ENCODE measurements at regions not wholly inside any gene's neighbourhood (a gene's known extent, or its start where the extent isn't known, plus 50 kb on each side); places are given as distances from the start of the nearest gene placed in this dataset.

DNA sequence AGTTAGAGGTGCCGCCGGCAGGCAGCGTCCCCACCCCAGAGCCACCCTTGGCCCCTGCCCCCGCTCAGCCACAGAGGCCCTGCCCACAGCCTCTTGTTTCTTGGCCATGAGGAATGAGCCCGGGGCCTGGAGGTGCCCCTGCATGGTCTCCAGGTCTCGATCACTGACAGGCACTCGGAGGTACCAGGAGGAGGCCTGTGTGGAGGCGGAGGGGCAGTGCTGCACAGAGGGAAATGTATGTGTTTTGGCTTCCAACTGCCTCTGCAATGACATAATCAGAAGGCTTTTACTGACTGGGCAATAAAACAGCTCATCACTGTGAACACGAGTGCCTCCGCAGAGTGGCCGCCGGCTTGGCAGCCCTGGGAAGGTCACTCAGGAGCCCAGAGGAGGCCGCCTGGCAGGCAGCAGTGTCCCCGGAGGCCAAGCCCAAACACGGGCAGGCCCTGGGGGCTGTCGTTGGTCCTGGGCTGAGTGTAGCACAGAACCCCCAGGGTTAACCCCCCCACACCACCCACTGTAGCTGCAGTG lies 61.1 kb upstream of the GATA5 start:
- no peaks in the 10 kb centered on the region for H3K4me1 ChIP-seq (ENCODE audit: control insufficient read depth, insufficient read depth, low read length)
- no peaks in the 10 kb centered on the region for H3K27me3 ChIP-seq (ENCODE audit: control insufficient read depth, insufficient read depth, low read length)
- H3K36me3 ChIP-seq (ENCODE audit: control insufficient read depth, insufficient read depth, low read length), result no peaks in the 10 kb centered on the region
- no peak overlapping the region for H3K4me3 ChIP-seq (ENCODE audit: low read depth, low read length)
- no peaks in the 10 kb centered on the region for H3K9me3 ChIP-seq (ENCODE audit: control insufficient read depth, insufficient read depth, low read depth, low read length)
- no peak overlapping the region for H3K9ac ChIP-seq (ENCODE audit: low read length)
- H3K27ac ChIP-seq (ENCODE audit: low read depth, low read length), result no peak overlapping the region

DNA sequence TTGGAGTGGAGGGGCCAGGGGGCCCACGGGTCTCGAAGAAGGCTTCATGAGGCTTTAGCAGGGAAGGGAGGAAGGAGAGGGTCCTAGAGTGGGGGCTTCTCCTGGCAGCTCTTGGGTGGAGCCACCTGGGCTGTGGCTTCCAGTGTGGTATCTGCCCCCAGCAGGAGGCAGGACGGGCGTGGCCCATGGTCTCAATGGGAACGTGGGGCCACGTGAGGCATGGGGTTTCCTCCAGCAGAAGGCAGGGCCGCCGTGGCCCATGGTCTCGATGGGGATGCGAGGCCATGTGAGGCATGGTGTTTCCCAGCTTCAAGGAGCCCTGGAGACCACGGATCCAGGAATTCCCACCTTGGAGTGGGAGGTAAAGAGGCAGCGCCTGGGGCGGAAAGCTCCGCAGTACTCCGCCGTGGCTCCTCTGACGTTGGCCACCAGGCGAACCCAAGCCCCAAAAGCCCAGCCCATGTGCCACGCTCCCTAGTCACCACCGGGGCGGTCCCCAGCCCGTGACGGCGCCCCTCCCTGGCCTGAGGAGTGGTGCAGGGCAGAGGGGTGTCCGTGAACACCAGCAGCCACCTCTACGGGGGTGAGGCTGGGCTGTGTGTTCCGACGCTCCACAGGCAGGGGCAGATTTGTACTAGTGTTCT lies 62.0 kb upstream of the GATA5 start:
- no peak overlapping the region for H3K4me3 ChIP-seq (ENCODE audit: low read depth, low read length)
- no peaks in the 10 kb centered on the region for H3K27me3 ChIP-seq (ENCODE audit: control insufficient read depth, insufficient read depth, low read length)
- no peaks in the 10 kb centered on the region for H3K36me3 ChIP-seq (ENCODE audit: control insufficient read depth, insufficient read depth, low read length)
- H3K9me3 ChIP-seq (ENCODE audit: control insufficient read depth, insufficient read depth, low read depth, low read length), result no peaks in the 10 kb centered on the region
- no peaks in the 10 kb centered on the region for H3K4me1 ChIP-seq (ENCODE audit: control insufficient read depth, insufficient read depth, low read length)
- no peak overlapping the region for H3K27ac ChIP-seq (ENCODE audit: low read depth, low read length)
- no peak overlapping the region for H3K9ac ChIP-seq (ENCODE audit: low read length)

DNA sequence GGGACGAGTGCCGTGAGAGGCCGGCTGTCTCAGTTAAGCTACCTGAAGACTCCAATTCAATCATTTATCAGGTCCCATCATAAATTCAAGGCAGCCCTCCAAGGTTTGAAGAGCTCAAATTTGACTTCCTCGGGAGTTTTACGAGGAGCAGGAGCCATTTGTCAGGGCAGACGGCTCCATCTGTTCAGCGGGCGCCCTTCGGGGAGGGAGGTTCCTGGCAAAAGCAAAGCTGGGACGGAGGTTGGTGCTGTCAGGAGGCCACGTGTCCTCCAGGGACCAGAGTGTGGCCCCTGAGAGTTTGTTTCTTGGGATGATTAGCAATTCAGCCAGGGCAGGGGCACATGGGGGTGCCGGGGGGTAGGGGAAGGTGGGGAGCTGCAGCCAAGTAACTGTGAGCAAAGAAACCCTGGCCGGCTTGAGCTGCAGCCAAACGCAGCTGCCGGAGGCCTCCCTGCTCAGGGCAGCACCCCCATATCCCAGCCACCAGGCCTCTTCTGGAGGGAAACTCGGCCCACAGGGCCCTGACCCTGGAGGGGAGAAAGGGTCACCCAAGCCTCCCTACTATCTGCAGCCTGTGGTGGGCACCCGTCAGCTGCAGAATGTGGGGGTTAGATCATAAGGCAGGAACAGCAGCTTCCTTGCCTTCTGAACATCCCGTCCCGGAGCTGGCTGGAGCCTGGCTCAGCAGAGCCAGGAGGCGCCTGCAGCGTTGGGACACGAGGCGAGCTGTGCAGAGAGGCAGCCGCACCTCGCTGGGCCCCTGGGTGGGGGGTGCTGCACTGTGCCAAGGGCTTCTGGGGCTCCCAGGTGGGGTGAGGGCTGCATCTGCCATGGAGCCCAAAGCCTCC lies 63.6 kb upstream of the GATA5 start:
- Histone ChIP-seq H3K27me3 (ENCODE audit: control insufficient read depth, insufficient read depth, low read length) (no peaks in the 10 kb centered on the region), H3K27ac (ENCODE audit: low read depth, low read length) (no peak overlapping the region), H3K9me3 (ENCODE audit: control insufficient read depth, insufficient read depth, low read depth, low read length) (peaks cover under 1% of the 10 kb centered on the region; the same call in 1 of the 2 replicates), H3K4me1 (ENCODE audit: control insufficient read depth, insufficient read depth, low read length) (no peaks in the 10 kb centered on the region), H3K9ac (ENCODE audit: low read length) (no peak overlapping the region), H3K4me3 (ENCODE audit: low read depth, low read length) (no peak overlapping the region), H3K36me3 (ENCODE audit: control insufficient read depth, insufficient read depth, low read length) (no peaks in the 10 kb centered on the region)

DNA sequence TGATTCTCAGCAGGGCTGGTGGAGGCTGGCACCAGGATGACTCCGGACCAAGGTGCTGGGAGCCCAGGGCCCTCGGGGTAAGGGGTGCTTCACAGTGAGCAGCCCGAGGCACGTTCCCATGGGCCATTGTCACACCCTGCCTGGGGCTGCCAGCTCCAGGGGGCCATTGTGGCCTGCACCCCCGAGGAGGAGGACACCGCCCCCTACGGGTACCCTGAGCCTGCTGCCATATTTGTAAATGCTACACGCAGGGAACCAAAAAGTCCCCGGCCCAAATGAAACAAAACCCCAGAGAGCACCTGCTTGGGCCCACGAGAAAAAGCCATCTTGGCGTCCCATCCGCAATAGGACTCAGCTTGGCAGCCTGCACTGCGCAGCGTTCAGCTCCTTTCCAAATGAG lies 64.7 kb upstream of the GATA5 start:
- Histone ChIP-seq H3K4me1 (ENCODE audit: control insufficient read depth, insufficient read depth, low read length) (no peaks in the 10 kb centered on the region), H3K27me3 (ENCODE audit: control insufficient read depth, insufficient read depth, low read length) (no peaks in the 10 kb centered on the region), H3K4me3 (ENCODE audit: low read depth, low read length) (no peak overlapping the region)

DNA sequence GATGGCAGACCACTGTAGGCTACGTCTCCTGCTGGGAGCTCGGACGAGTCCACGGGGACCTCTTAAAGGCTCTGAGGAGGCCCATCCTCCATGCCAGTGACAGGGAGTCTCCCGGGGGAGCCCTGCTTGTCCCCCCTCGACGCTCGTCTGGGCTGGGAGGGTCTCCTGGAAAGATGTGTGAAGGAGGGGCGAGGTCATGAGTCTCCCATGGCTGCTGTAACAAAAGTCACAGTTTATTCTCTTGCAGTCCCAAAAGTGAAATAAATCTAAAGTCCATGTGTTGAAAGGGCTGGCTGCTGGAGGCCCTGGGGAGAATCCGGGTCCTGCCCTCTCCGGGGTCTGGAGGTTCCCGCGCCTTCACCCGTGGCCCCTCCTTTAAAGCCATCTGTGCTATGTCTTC lies 67.1 kb upstream of the GATA5 start:
- Histone ChIP-seq H3K27ac (ENCODE audit: low read depth, low read length) (no peak overlapping the region), H3K27me3 (ENCODE audit: control insufficient read depth, insufficient read depth, low read length) (no peaks in the 10 kb centered on the region), H3K9me3 (ENCODE audit: control insufficient read depth, insufficient read depth, low read depth, low read length) (peaks cover 3% of the 10 kb centered on the region; the same call in 1 of the 2 replicates), H3K9ac (ENCODE audit: low read length) (no peak overlapping the region), H3K4me1 (ENCODE audit: control insufficient read depth, insufficient read depth, low read length) (no peaks in the 10 kb centered on the region), H3K4me3 (ENCODE audit: low read depth, low read length) (no peak overlapping the region), H3K36me3 (ENCODE audit: control insufficient read depth, insufficient read depth, low read length) (no peaks in the 10 kb centered on the region)

More for the DNA sequence above, 64.7 kb upstream of the GATA5 start:
- Histone ChIP-seq H3K9ac (ENCODE audit: low read length) (no peak overlapping the region), H3K9me3 (ENCODE audit: control insufficient read depth, insufficient read depth, low read depth, low read length) (peaks cover 3% of the 10 kb centered on the region; the same call in 1 of the 2 replicates), H3K36me3 (ENCODE audit: control insufficient read depth, insufficient read depth, low read length) (no peaks in the 10 kb centered on the region), H3K27ac (ENCODE audit: low read depth, low read length) (no peak overlapping the region)

DNA sequence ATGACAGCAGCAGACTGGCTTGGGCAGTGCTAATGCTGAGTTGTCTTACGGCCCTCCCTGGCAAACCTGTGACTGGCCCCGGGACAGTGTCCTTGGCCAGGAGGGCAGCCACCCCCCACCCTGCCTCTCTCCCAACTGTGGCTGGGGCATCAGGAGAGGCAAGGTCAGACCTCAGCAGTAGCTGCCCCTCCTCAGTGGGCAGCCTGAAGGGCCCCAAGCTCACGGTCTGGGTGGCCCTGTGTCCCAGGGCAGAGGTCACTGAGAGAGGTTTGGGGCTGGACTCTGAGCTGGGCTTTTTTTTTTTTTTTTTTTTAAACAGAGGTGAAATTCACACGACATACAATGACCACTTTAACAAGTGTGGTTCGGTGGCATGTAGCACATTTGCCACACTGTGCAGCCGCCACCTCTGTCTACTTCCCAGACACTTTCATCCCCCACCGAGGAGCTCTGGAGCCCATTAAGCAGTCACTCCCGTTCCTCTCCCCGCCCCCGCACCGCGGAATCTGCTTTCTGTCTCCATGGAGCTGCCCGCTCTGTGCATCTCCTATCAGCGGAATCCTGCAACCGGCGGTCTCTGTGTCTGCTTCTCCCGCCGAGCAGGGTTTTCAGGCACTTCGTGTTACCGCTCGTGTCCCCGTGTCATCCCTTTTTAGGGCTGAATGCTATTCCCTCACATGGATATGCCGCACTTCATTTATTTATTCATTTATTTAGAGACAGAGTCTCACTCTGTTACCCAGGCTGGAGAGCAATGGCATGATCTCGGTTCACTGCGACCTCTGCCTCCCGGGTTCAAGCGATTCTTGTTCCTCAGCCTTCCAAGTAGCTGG lies 67.9 kb upstream of the GATA5 start:
- Histone ChIP-seq H3K9me3 (ENCODE audit: control insufficient read depth, insufficient read depth, low read depth, low read length) (peaks cover 3% of the 10 kb centered on the region; the same call in 1 of the 2 replicates), H3K27me3 (ENCODE audit: control insufficient read depth, insufficient read depth, low read length) (no peaks in the 10 kb centered on the region; the same call in 1 of the 2 replicates)

DNA sequence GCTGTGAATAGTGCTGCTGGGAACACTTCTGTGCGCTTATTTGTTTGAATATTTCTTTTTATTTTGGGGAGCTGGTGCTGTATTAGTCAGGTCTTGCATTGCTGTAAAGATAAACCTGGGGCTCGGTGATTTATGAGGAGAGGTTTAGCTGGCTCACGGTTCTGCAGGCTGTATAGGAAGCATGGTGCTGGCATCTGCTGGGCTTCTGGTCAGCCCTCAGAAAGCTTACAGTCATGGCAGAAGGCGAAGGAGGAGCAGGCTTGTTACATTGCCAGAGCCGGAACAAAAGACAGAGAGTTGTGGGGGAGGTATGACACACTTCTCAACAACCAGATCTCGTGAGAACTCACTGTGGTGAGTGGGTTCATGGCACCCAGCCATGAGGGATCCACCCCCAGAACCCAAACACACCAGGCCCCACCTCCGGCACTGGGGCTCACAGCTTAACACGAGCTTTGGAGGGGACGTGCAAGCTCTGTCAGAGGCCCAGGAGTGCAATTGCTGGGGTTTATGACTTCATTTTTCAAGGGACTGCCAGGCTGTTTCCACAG lies 68.8 kb upstream of the GATA5 start:
- Histone ChIP-seq H3K27me3 (ENCODE audit: control insufficient read depth, insufficient read depth, low read length) (peaks cover 6% of the 10 kb centered on the region; the same call in 1 of the 2 replicates), H3K27ac (ENCODE audit: low read depth, low read length) (no peak overlapping the region), H3K36me3 (ENCODE audit: control insufficient read depth, insufficient read depth, low read length) (no peaks in the 10 kb centered on the region), H3K9ac (ENCODE audit: low read length) (no peak overlapping the region), H3K4me1 (ENCODE audit: control insufficient read depth, insufficient read depth, low read length) (no peaks in the 10 kb centered on the region), H3K9me3 (ENCODE audit: control insufficient read depth, insufficient read depth, low read depth, low read length) (peaks cover 3% of the 10 kb centered on the region; the same call in 1 of the 2 replicates), H3K4me3 (ENCODE audit: low read depth, low read length) (no peak overlapping the region)

More for the DNA sequence above, 67.9 kb upstream of the GATA5 start:
- no peak overlapping the region for H3K27ac ChIP-seq (ENCODE audit: low read depth, low read length)
- H3K36me3 ChIP-seq (ENCODE audit: control insufficient read depth, insufficient read depth, low read length), result no peaks in the 10 kb centered on the region
- H3K9ac ChIP-seq (ENCODE audit: low read length), result no peak overlapping the region
- no peak overlapping the region for H3K4me3 ChIP-seq (ENCODE audit: low read depth, low read length)
- H3K4me1 ChIP-seq (ENCODE audit: control insufficient read depth, insufficient read depth, low read length), result no peaks in the 10 kb centered on the region

DNA sequence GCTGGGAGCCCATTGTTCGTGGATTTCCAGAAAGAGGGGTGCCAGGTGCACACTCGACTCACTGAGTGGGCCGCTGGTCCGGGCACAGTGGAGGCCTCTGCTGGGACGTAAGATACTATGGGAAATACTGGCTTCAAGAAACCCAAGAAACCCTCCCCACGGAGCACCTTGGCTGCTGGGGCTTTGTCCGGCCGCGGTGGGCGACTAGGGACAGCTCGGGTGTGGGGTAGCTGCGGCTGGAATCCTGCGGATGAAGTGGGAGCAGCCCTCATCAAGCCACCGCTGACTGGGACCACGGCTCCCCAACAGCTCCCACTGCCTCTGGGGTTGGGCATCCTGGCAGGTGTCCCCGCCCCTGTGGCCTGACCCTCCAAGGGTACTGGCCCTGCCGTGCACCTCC lies 69.5 kb upstream of the GATA5 start:
- no peak overlapping the region for H3K27ac ChIP-seq (ENCODE audit: low read depth, low read length)
- no peaks in the 10 kb centered on the region; the same call in 1 of the 2 replicates for H3K4me1 ChIP-seq (ENCODE audit: control insufficient read depth, insufficient read depth, low read length)
- no peak overlapping the region for H3K4me3 ChIP-seq (ENCODE audit: low read depth, low read length)
- peaks cover 3% of the 10 kb centered on the region; the same call in 1 of the 2 replicates for H3K9me3 ChIP-seq (ENCODE audit: control insufficient read depth, insufficient read depth, low read depth, low read length)
- no peak overlapping the region for H3K9ac ChIP-seq (ENCODE audit: low read length)
- H3K27me3 ChIP-seq (ENCODE audit: control insufficient read depth, insufficient read depth, low read length), result peaks cover 13% of the 10 kb centered on the region; the same call in 1 of the 2 replicates
- no peaks in the 10 kb centered on the region for H3K36me3 ChIP-seq (ENCODE audit: control insufficient read depth, insufficient read depth, low read length)

DNA sequence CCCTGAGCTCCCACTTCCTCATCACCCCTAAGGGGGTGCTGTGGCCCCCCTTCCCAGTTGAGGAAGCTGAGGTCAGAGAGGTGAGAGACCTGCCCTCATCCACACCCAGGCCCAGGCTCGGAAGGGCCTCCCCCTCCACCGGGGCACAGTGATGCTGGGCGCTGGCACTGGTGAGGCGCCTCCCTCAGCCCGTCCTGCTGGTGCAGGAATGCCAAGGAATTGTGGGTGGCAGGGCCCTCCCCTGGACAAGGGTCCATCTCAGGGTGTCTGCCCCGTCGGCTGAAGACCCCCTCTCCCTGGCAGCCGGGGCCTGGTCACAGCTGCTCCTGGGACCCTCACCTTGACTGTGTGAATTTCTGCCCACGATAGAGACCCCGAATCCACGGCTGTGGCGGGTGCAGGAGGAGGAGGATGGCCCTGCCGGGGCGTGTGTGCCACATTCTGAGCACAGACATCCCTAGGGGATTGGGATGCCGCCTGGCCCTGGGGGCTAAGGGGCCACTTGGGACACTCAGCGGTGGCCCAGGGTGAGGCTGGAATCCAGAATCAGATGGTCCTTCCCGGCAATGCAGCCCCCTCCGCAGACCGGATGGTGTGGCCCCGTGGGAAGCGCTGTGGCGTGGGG lies 70.2 kb upstream of the GATA5 start:
- Histone ChIP-seq H3K27ac (ENCODE audit: low read depth, low read length) (no peak overlapping the region), H3K27me3 (ENCODE audit: control insufficient read depth, insufficient read depth, low read length) (peaks cover 20% of the 10 kb centered on the region), H3K36me3 (ENCODE audit: control insufficient read depth, insufficient read depth, low read length) (no peaks in the 10 kb centered on the region), H3K9me3 (ENCODE audit: control insufficient read depth, insufficient read depth, low read depth, low read length) (peaks cover 3% of the 10 kb centered on the region; the same call in 1 of the 2 replicates), H3K4me1 (ENCODE audit: control insufficient read depth, insufficient read depth, low read length) (no peaks in the 10 kb centered on the region; the same call in 1 of the 2 replicates), H3K4me3 (ENCODE audit: low read depth, low read length) (no peak overlapping the region), H3K9ac (ENCODE audit: low read length) (no peak overlapping the region)

DNA sequence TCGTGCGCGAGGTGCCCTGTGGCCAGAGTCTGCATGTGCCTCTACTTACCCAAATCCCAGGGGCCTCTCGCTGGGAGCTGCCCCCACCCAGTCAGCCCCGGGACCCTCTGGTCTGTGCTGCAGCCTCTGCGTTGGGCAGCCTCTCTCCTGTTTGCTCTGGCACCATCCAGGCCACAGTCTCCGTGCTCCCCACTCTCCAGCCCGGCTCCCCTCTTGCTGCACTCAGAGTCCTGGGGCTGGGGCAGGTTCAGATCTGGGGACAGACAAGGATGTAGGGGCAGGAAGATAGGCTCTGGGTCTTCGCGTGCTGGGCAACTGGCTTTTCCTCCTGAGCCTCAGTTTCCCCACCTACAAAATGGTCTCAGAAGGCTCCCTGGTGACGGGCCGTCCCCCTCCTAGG lies 70.8 kb upstream of the GATA5 start:
- Histone ChIP-seq H3K36me3 (ENCODE audit: control insufficient read depth, insufficient read depth, low read length) (no peaks in the 10 kb centered on the region), H3K9me3 (ENCODE audit: control insufficient read depth, insufficient read depth, low read depth, low read length) (peaks cover 3% of the 10 kb centered on the region; the same call in 1 of the 2 replicates), H3K27ac (ENCODE audit: low read depth, low read length) (no peak overlapping the region), H3K4me3 (ENCODE audit: low read depth, low read length) (no peak overlapping the region), H3K4me1 (ENCODE audit: control insufficient read depth, insufficient read depth, low read length) (peaks cover under 1% of the 10 kb centered on the region; the same call in 1 of the 2 replicates), H3K9ac (ENCODE audit: low read length) (no peak overlapping the region), H3K27me3 (ENCODE audit: control insufficient read depth, insufficient read depth, low read length) (peaks cover 25% of the 10 kb centered on the region)
